ENCODE measurements at regions not wholly inside any gene's neighbourhood (a gene's known extent, or its start where the extent isn't known, plus 50 kb on each side); places are given as distances from the start of the nearest gene placed in this dataset.

- Histone ChIP-seq H3K36me3 (replicated peaks in 1 of 2; ENCODE audit: control insufficient read depth in 2 of 2, insufficient read depth in 2 of 2, low read length in 2 of 2) (no peaks in the 10 kb centered on the region), H4K8ac (ENCODE audit: low read depth, low read length) (no peak overlapping the region), H3K27ac (replicated peaks; ENCODE audit: low read length) (no peak overlapping the region), H3K4me1 (ENCODE audit: control insufficient read depth in 2 of 2, insufficient read depth in 1 of 2, low read depth in 1 of 2, low read length in 2 of 2) (peaks cover 0 to 4% of the 10 kb centered on the region in 2 donors), H3K27me3 (ENCODE audit: control insufficient read depth in 3 of 3, insufficient read depth in 3 of 3, low read depth in 1 of 3, low read length in 3 of 3) (no peaks in the 10 kb centered on the region), H3K9me3 (replicated peaks in 1 of 2; ENCODE audit: control insufficient read depth in 2 of 2, insufficient read depth in 1 of 2, low read depth in 1 of 2, low read length in 2 of 2) (peaks cover 0 to 2% of the 10 kb centered on the region in 2 donors), H2BK12ac (ENCODE audit: low read length) (no peak overlapping the region), H3K18ac (ENCODE audit: low read length) (no peak overlapping the region), H3K79me1 (ENCODE audit: low read depth, low read length) (no peaks in the 10 kb centered on the region), H3K4me3 (ENCODE audit: low read length in 2 of 2) (no peak overlapping the region), H3K4ac (ENCODE audit: low read length) (no peak overlapping the region), H2AFZ (ENCODE audit: low read length) (no peak overlapping the region), H3K9ac (ENCODE audit: low read depth, low read length, poor library complexity) (no peak overlapping the region), H3K14ac (ENCODE audit: low read length) (no peak overlapping the region), H2BK15ac (ENCODE audit: low read length) (no peak overlapping the region), H3K23ac (ENCODE audit: low read depth, low read length, poor library complexity) (no peak overlapping the region), H4K91ac (ENCODE audit: low read depth, low read length, poor library complexity) (no peak overlapping the region), H2AK5ac (ENCODE audit: low read depth, low read length) (no peak overlapping the region), H2BK120ac (ENCODE audit: low read depth, low read length) (no peak overlapping the region), H3K4me2 (ENCODE audit: insufficient read depth, low read length, poor library complexity, severe bottlenecking) (no peak overlapping the region), H2BK5ac (ENCODE audit: low read length) (no peak overlapping the region)
- no peak for DNase-seq (ENCODE audit: low spot score)
- WGBS, 2 donors (ENCODE audit: extremely low coverage in 2 of 2, insufficient read length in 2 of 2, insufficient replicate concordance in 1 of 2), result no CpG with 5 or more reads among the region's 5 CpGs
Observed at GRCh38 chr2:219692521-219692920, 65.1 kb downstream of the SLC4A3 start.

DNA sequence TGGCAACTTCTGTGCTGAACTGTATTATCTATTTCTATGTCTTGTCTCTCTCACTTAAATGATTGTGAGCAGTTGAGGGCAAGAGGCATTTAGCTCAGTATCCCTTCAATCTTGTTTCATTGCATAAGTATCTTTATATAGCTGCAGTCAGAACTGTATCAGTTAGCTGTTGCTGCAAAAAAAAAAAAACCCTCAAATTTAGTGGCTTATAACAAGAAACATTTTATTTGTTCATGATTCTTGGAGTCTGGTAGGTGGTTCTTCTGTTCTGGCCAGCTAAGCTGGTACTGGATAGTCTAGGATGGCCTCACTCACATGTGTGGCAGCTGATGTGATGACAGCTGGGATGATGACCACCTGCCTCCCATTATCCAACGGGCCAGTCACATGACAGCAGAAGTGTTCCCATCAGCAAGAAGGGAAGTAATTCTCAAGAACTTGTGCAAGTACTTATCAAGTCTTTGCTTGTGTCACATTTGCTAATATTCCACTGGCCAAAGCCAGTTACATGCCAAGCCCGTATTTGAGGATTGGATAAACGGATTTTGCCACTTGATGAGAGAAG, 67.8 kb downstream of the SLC4A3 start:
- no peak overlapping the region for H3K23ac ChIP-seq (ENCODE audit: low read depth, low read length, poor library complexity)
- no peak overlapping the region for H2BK120ac ChIP-seq (ENCODE audit: low read depth, low read length)
- H2BK15ac ChIP-seq (ENCODE audit: low read length), result no peak overlapping the region
- H3K4ac ChIP-seq (ENCODE audit: low read length), result no peak overlapping the region
- H3K27ac ChIP-seq (replicated peaks; ENCODE audit: low read length), result no peak overlapping the region
- no peak overlapping the region for H2BK5ac ChIP-seq (ENCODE audit: low read length)
- H3K18ac ChIP-seq (ENCODE audit: low read length), result peak overlapping the region; percentile 20
- H3K79me1 ChIP-seq (ENCODE audit: low read depth, low read length), result no peaks in the 10 kb centered on the region
- peaks cover 0 to 2% of the 10 kb centered on the region in 2 donors for H3K9me3 ChIP-seq (replicated peaks in 1 of 2; ENCODE audit: control insufficient read depth in 2 of 2, insufficient read depth in 1 of 2, low read depth in 1 of 2, low read length in 2 of 2)
- no peak for DNase-seq (ENCODE audit: low spot score)
- H3K9ac ChIP-seq (ENCODE audit: low read depth, low read length, poor library complexity), result no peak overlapping the region
- H2AK5ac ChIP-seq (ENCODE audit: low read depth, low read length), result no peak overlapping the region
- no peak overlapping the region for H3K4me3 ChIP-seq (ENCODE audit: low read length in 2 of 2)
- H2AFZ ChIP-seq (ENCODE audit: low read length), result no peak overlapping the region
- no peaks in the 10 kb centered on the region for H3K36me3 ChIP-seq (replicated peaks in 1 of 2; ENCODE audit: control insufficient read depth in 2 of 2, insufficient read depth in 2 of 2, low read length in 2 of 2)
- no peak overlapping the region for H4K91ac ChIP-seq (ENCODE audit: low read depth, low read length, poor library complexity)
- no peak overlapping the region for H3K4me2 ChIP-seq (ENCODE audit: insufficient read depth, low read length, poor library complexity, severe bottlenecking)
- no peak overlapping the region for H2BK12ac ChIP-seq (ENCODE audit: low read length)
- H3K4me1 ChIP-seq (ENCODE audit: control insufficient read depth in 2 of 2, insufficient read depth in 1 of 2, low read depth in 1 of 2, low read length in 2 of 2), result peaks cover 9 to 17% of the 10 kb centered on the region in 2 donors
- no CpG with 5 or more reads among the region's 3 CpGs for WGBS, 2 donors (ENCODE audit: extremely low coverage in 2 of 2, insufficient read length in 2 of 2, insufficient replicate concordance in 1 of 2)
- no peak overlapping the region for H4K8ac ChIP-seq (ENCODE audit: low read depth, low read length)
- no peaks in the 10 kb centered on the region for H3K27me3 ChIP-seq (ENCODE audit: control insufficient read depth in 3 of 3, insufficient read depth in 3 of 3, low read depth in 1 of 3, low read length in 3 of 3)
- H3K14ac ChIP-seq (ENCODE audit: low read length), result no peak overlapping the region

- Histone ChIP-seq H2AFZ (ENCODE audit: low read length) (peak overlapping the region; percentile 72), H4K91ac (ENCODE audit: low read depth, low read length, poor library complexity) (no peak overlapping the region), H2BK120ac (ENCODE audit: low read depth, low read length) (no peak overlapping the region), H3K4me3 (ENCODE audit: low read length in 2 of 2) (no peak overlapping the region), H3K4me2 (ENCODE audit: insufficient read depth, low read length, poor library complexity, severe bottlenecking) (no peak overlapping the region), H3K9me3 (replicated peaks in 1 of 2; ENCODE audit: control insufficient read depth in 2 of 2, insufficient read depth in 1 of 2, low read depth in 1 of 2, low read length in 2 of 2) (peaks cover 0 to 2% of the 10 kb centered on the region in 2 donors), H2BK5ac (ENCODE audit: low read length) (no peak overlapping the region), H2AK5ac (ENCODE audit: low read depth, low read length) (no peak overlapping the region), H2BK12ac (ENCODE audit: low read length) (no peak overlapping the region), H3K36me3 (replicated peaks in 1 of 2; ENCODE audit: control insufficient read depth in 2 of 2, insufficient read depth in 2 of 2, low read length in 2 of 2) (no peaks in the 10 kb centered on the region), H3K27ac (replicated peaks; ENCODE audit: low read length) (no peak overlapping the region), H3K4me1 (ENCODE audit: control insufficient read depth in 2 of 2, insufficient read depth in 1 of 2, low read depth in 1 of 2, low read length in 2 of 2) (peaks cover 14 to 22% of the 10 kb centered on the region in 2 donors), H3K9ac (ENCODE audit: low read depth, low read length, poor library complexity) (no peak overlapping the region), H3K4ac (ENCODE audit: low read length) (no peak overlapping the region), H3K14ac (ENCODE audit: low read length) (no peak overlapping the region), H3K23ac (ENCODE audit: low read depth, low read length, poor library complexity) (no peak overlapping the region), H3K18ac (ENCODE audit: low read length) (no peak overlapping the region), H4K8ac (ENCODE audit: low read depth, low read length) (no peak overlapping the region), H3K27me3 (ENCODE audit: control insufficient read depth in 3 of 3, insufficient read depth in 3 of 3, low read depth in 1 of 3, low read length in 3 of 3) (no peaks in the 10 kb centered on the region), H3K79me1 (ENCODE audit: low read depth, low read length) (no peaks in the 10 kb centered on the region), H2BK15ac (ENCODE audit: low read length) (no peak overlapping the region)
- DNase-seq (ENCODE audit: low spot score), result no peak
- no CpG with 5 or more reads among the region's 12 CpGs for WGBS, 2 donors (ENCODE audit: extremely low coverage in 2 of 2, insufficient read length in 2 of 2, insufficient replicate concordance in 1 of 2)
Observed at GRCh38 chr2:219697811-219698747, 70.6 kb downstream of the SLC4A3 start.

- H3K4me2 ChIP-seq (ENCODE audit: insufficient read depth, low read length, poor library complexity, severe bottlenecking), result no peak overlapping the region
Observed at GRCh38 chr2:219698748-219699439, 71.5 kb downstream of the SLC4A3 start.

More at GRCh38 chr2:219698748-219699439, 71.5 kb downstream of the SLC4A3 start:
- Histone ChIP-seq H3K9ac (ENCODE audit: low read depth, low read length, poor library complexity) (no peak overlapping the region), H3K14ac (ENCODE audit: low read length) (no peak overlapping the region), H3K4me1 (ENCODE audit: control insufficient read depth in 2 of 2, insufficient read depth in 1 of 2, low read depth in 1 of 2, low read length in 2 of 2) (peaks cover 14 to 25% of the 10 kb centered on the region in 2 donors), H4K91ac (ENCODE audit: low read depth, low read length, poor library complexity) (no peak overlapping the region), H2AK5ac (ENCODE audit: low read depth, low read length) (no peak overlapping the region), H3K4me3 (ENCODE audit: low read length in 2 of 2) (no peak overlapping the region), H3K79me1 (ENCODE audit: low read depth, low read length) (no peaks in the 10 kb centered on the region), H2BK12ac (ENCODE audit: low read length) (no peak overlapping the region), H3K4ac (ENCODE audit: low read length) (no peak overlapping the region), H3K9me3 (replicated peaks in 1 of 2; ENCODE audit: control insufficient read depth in 2 of 2, insufficient read depth in 1 of 2, low read depth in 1 of 2, low read length in 2 of 2) (peaks cover 0 to 2% of the 10 kb centered on the region in 2 donors), H3K27me3 (ENCODE audit: control insufficient read depth in 3 of 3, insufficient read depth in 3 of 3, low read depth in 1 of 3, low read length in 3 of 3) (no peaks in the 10 kb centered on the region), H2AFZ (ENCODE audit: low read length) (peak overlapping the region; percentile 72), H3K36me3 (replicated peaks in 1 of 2; ENCODE audit: control insufficient read depth in 2 of 2, insufficient read depth in 2 of 2, low read length in 2 of 2) (no peaks in the 10 kb centered on the region), H4K8ac (ENCODE audit: low read depth, low read length) (no peak overlapping the region), H2BK15ac (ENCODE audit: low read length) (no peak overlapping the region), H3K23ac (ENCODE audit: low read depth, low read length, poor library complexity) (no peak overlapping the region), H3K27ac (replicated peaks; ENCODE audit: low read length) (no peak overlapping the region), H2BK5ac (ENCODE audit: low read length) (no peak overlapping the region), H2BK120ac (ENCODE audit: low read depth, low read length) (no peak overlapping the region), H3K18ac (ENCODE audit: low read length) (no peak overlapping the region)
- WGBS, 2 donors (ENCODE audit: extremely low coverage in 2 of 2, insufficient read length in 2 of 2, insufficient replicate concordance in 1 of 2), result no CpG with 5 or more reads among the region's 15 CpGs
- no peak for DNase-seq (ENCODE audit: low spot score)

Data from neuronal stem cell (in vitro differentiated cells).